A673 (cell line): ENCODE measurements at regions not wholly inside any gene's neighbourhood (a gene's known extent, or its start where the extent isn't known, plus 50 kb on each side); places are given as distances from the start of the nearest gene placed in this dataset.

Experiments
- BruUV-seq: library from RNA; stranded (reverse); fragments of 400-500 nt; replicated peaks from 2 replicates; lab custom pipeline; 2021; lab: Mats Ljungman, UMichigan
- CTCF ChIA-PET: fragments of 300-600 bp; sonication (Branson Sonifier 250); formaldehyde crosslinking; loops from one replicate; lab custom pipeline; 2022; ENCODE audit warnings: antibody characterized with exemption; lab: Charles Lee
- POLR2A ChIA-PET: fragments of 300-600 bp; sonication (Branson Sonifier 250); formaldehyde crosslinking; loops from one replicate; lab custom pipeline; 2022; ENCODE audit warnings: antibody characterized with exemption; ENCODE audit not compliant: low non-redundant PET; lab: Charles Lee
- DNase-seq: peaks from one replicate; pipeline ENCODE4 v3.0.0-alpha.2; 2015; ENCODE audit warnings: low spot score
- H3K27ac ChIP-seq: fragments of 200-600 bp; sonication (generic); 2 replicates; pipeline ENCODE4 v1.5.1; 2016; ENCODE audit warnings: mixed run types, low read depth, mild to moderate bottlenecking, mixed read lengths, antibody characterized with exemption, low read length; ENCODE audit not compliant: poor library complexity, severe bottlenecking
- H3K27me3 ChIP-seq: fragments of 200-600 bp; sonication (generic); replicated peaks from 2 replicates; pipeline ENCODE4 v1.6.1; 2017; ENCODE audit warnings: mixed run types, low read depth, mild to moderate bottlenecking, mixed read lengths, antibody characterized with exemption, low read length; ENCODE audit not compliant: insufficient read depth, poor library complexity
- H3K36me3 ChIP-seq: fragments of 200-600 bp; sonication (generic); 2 replicates; pipeline ENCODE4 v1.6.1; 2016; ENCODE audit warnings: mixed run types, mild to moderate bottlenecking, mixed read lengths, antibody characterized with exemption, low read length; ENCODE audit not compliant: insufficient read depth, poor library complexity, severe bottlenecking
- H3K4me1 ChIP-seq: fragments of 200-600 bp; sonication (generic); 2 replicates; pipeline ENCODE4 v1.6.1; 2017; ENCODE audit warnings: mixed run types, mild to moderate bottlenecking, mixed read lengths, antibody characterized with exemption, low read length; ENCODE audit not compliant: insufficient read depth, poor library complexity, severe bottlenecking
- H3K4me3 ChIP-seq: fragments of 200-600 bp; sonication (generic); 2 replicates; pipeline ENCODE4 v1.5.1; 2016; ENCODE audit warnings: low read depth, mixed run types, mild to moderate bottlenecking, mixed read lengths, low read length; ENCODE audit not compliant: poor library complexity, severe bottlenecking
- H3K9me3 ChIP-seq: fragments of 200-600 bp; sonication (generic); 2 replicates; pipeline ENCODE4 v1.6.1; 2016; ENCODE audit warnings: mixed run types, low read depth, mild to moderate bottlenecking, mixed read lengths, antibody characterized with exemption, low read length; ENCODE audit not compliant: poor library complexity, severe bottlenecking
- EZH2 ChIP-seq: fragments of 200-600 bp; sonication (generic); IDR thresholded peaks from 2 replicates; pipeline ENCODE4 v1.6.1; 2017; ENCODE audit warnings: borderline replicate concordance, low read depth, mild to moderate bottlenecking, mixed read lengths, antibody characterized with exemption, low read length; ENCODE audit not compliant: poor library complexity, severe bottlenecking
- intact Hi-C: fragments of 100-400 bp; cut with micrococcal nuclease; formaldehyde crosslinking; loops from one replicate; pipeline ENCODE4 v1.10.0; 2022; ENCODE audit not compliant: unreplicated experiment
- TF ChIP-seq, protein P1 (sequence below): fragments of 300-800, 200-600 bp; sonication (generic); conservative IDR thresholded peaks from 2 replicates; pipeline ENCODE4 v1.5.1; 2017; ENCODE audit warnings: low read depth, mild to moderate bottlenecking, antibody characterized with exemption, low read length, moderate library complexity, mixed read lengths

DNA sequence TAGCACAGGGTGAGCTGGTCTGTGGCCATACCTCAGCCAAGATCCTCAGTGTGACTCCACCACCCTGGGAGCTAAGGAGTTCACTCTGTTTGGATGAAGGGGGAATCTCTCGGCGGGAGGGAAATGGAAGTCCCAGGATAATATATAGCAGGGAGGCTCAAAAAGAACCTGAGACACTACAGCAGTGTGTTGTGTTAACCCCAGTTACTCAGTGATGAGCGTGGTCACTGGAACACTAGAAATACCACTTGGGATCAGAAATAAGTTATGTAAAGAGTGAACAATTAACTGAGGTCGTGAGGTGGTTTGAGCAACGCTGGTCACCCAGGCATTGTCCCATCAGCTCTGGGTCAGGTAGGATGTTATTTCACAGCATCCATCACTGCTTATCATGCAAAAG, 59.3 kb upstream of the ADAMTS16 start:
- intact Hi-C loops: no loop called here
- no peak for TF ChIP-seq EZH2
- TF ChIP-seq, protein P1, sequence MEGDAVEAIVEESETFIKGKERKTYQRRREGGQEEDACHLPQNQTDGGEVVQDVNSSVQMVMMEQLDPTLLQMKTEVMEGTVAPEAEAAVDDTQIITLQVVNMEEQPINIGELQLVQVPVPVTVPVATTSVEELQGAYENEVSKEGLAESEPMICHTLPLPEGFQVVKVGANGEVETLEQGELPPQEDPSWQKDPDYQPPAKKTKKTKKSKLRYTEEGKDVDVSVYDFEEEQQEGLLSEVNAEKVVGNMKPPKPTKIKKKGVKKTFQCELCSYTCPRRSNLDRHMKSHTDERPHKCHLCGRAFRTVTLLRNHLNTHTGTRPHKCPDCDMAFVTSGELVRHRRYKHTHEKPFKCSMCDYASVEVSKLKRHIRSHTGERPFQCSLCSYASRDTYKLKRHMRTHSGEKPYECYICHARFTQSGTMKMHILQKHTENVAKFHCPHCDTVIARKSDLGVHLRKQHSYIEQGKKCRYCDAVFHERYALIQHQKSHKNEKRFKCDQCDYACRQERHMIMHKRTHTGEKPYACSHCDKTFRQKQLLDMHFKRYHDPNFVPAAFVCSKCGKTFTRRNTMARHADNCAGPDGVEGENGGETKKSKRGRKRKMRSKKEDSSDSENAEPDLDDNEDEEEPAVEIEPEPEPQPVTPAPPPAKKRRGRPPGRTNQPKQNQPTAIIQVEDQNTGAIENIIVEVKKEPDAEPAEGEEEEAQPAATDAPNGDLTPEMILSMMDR: no peak
- CTCF ChIA-PET: no interaction called here
- Histone ChIP-seq H3K4me3 (no peak overlapping the region), H3K27ac (no peak overlapping the region), H3K36me3 (no peaks in the 10 kb centered on the region), H3K27me3 (peaks cover 84% of the 10 kb centered on the region), H3K9me3 (no peaks in the 10 kb centered on the region), H3K4me1 (no peaks in the 10 kb centered on the region)
- BruUV-seq: no TSS peak
- no peak for DNase-seq
- POLR2A ChIA-PET: no interaction called here

DNA sequence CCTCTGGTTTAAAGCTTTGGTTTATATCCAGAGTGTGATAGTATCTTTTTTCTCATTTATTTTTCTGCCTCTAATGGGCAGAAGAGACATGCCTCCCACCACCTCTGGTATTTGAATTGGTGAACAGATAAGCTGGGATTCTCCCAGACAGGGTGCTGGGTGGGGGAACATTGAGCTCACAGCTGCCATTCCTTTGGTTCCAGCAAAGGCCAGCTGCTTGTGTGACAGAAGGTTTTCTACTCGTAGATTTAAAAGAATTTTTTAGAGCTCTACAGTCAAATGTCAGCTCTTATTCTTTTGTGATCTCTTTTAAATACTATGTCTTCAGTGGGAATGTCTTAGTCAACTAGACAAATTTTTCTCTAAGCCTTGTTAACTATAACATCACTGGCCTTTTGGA, 54.7 kb upstream of the ADAMTS16 start:
- CTCF ChIA-PET: no interaction called here
- intact Hi-C loops: no loop called here
- TF ChIP-seq, protein P1: no peak
- no peak for TF ChIP-seq EZH2
- POLR2A ChIA-PET: no interaction called here
- DNase-seq: no peak
- Histone ChIP-seq H3K4me1 (no peaks in the 10 kb centered on the region), H3K36me3 (no peaks in the 10 kb centered on the region), H3K27ac (no peak overlapping the region), H3K4me3 (no peak overlapping the region), H3K27me3 (peaks cover 83% of the 10 kb centered on the region), H3K9me3 (no peaks in the 10 kb centered on the region)
- no TSS peak for BruUV-seq

GRCh38 chr5:5089895-5090649, 50.1 kb upstream of the ADAMTS16 start:
- Histone ChIP-seq H3K4me1 (no peaks in the 10 kb centered on the region), H3K27me3 (peaks cover 56% of the 10 kb centered on the region), H3K36me3 (no peaks in the 10 kb centered on the region), H3K27ac (no peak overlapping the region), H3K9me3 (no peaks in the 10 kb centered on the region), H3K4me3 (no peak overlapping the region)
- ChIA-PET CTCF (no interaction called here), POLR2A (no interaction called here)
- BruUV-seq: no TSS peak
- intact Hi-C loops: no loop called here
- DNase-seq: no peak
- TF ChIP-seq, protein P1: no peak
